ENCODE measurements at regions not wholly inside any gene's neighbourhood (a gene's known extent, or its start where the extent isn't known, plus 50 kb on each side); places are given as distances from the start of the nearest gene placed in this dataset.

DNA sequence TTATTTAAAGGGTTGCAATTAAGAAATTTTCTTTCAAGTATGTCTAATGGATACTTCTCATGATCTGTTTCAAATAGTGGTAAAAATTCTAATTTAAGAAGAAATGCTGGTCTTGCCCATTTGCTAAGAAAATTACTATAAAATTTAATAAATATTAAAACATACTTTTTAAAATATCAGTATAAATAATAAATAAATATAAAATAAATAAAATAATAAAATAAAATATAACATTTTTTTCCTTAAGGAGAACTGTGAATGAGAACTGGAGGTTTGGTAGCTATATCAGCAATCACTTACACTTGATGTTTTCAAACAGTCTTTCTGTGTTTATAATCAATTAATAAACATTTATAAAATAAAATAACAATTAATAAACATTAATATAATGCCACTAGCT is 266.1 kb downstream of the HGF start:
- TF ChIP-seq, protein P1, sequence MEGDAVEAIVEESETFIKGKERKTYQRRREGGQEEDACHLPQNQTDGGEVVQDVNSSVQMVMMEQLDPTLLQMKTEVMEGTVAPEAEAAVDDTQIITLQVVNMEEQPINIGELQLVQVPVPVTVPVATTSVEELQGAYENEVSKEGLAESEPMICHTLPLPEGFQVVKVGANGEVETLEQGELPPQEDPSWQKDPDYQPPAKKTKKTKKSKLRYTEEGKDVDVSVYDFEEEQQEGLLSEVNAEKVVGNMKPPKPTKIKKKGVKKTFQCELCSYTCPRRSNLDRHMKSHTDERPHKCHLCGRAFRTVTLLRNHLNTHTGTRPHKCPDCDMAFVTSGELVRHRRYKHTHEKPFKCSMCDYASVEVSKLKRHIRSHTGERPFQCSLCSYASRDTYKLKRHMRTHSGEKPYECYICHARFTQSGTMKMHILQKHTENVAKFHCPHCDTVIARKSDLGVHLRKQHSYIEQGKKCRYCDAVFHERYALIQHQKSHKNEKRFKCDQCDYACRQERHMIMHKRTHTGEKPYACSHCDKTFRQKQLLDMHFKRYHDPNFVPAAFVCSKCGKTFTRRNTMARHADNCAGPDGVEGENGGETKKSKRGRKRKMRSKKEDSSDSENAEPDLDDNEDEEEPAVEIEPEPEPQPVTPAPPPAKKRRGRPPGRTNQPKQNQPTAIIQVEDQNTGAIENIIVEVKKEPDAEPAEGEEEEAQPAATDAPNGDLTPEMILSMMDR (IDR thresholded peaks at IDR 0.05; ENCODE audit: low read depth, low read length), result no peak
- TF ChIP-seq, protein P2, sequence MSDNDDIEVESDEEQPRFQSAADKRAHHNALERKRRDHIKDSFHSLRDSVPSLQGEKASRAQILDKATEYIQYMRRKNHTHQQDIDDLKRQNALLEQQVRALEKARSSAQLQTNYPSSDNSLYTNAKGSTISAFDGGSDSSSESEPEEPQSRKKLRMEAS (IDR thresholded peaks at IDR 0.05; ENCODE audit: low read depth, low read length), result no peak
- TF ChIP-seq POLR2A (IDR thresholded peaks at IDR 0.05; ENCODE audit: extremely low read depth, insufficient read length), result no peak
